NCI-H82 (cell line): ENCODE measurements at regions not wholly inside any gene's neighbourhood (a gene's known extent, or its start where the extent isn't known, plus 50 kb on each side); places are given as distances from the start of the nearest gene placed in this dataset.

Experiments used
- DNase-seq: peaks from one replicate; lab custom pipeline; 2025; lab: John Stamatoyannopoulos, UW

- no peak for DNase-seq
Observed at GRCh38 chr11:127412234-127412633, 411.7 kb upstream of the KIRREL3 start.

GRCh38 chr11:127411283-127411682 lies 410.7 kb upstream of the KIRREL3 start:
- no peak for DNase-seq

DNA sequence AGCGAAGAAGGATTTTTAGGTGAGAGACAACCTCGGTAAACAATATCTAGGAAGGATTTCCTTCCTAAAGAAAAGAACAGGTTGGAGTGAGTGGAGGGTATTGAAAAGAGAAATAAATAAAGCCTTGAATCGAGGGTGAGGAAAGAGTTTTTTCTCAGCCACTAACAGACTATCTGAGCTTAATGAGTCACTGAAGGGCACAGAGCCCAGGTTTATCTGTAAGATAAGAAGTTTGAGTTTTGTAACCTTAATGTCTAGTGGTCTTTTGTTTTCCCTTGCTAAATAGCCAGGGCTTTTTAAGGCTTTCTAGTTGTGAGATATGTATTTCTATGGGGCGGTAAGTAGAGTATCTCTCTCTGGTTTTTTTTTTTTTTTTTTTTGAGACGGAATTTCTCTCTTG lies 394.5 kb upstream of the KIRREL3 start:
- DNase-seq, result no peak

GRCh38 chr11:127393460-127393997 lies 393.0 kb upstream of the KIRREL3 start:
- no peak for DNase-seq

- DNase-seq, result peak; percentile 57
Observed at GRCh38 chr11:127392575-127392974, 392.0 kb upstream of the KIRREL3 start.

- peak; percentile 64 for DNase-seq
Observed at GRCh38 chr11:127390465-127390864, 389.9 kb upstream of the KIRREL3 start.

- peak; percentile 62 for DNase-seq
Observed at GRCh38 chr11:127385071-127385470, 384.5 kb upstream of the KIRREL3 start.

GRCh38 chr11:127383026-127383425 lies 382.5 kb upstream of the KIRREL3 start:
- no peak for DNase-seq

GRCh38 chr11:127381247-127381646 lies 380.7 kb upstream of the KIRREL3 start:
- no peak for DNase-seq

GRCh38 chr11:127379686-127380085 lies 379.1 kb upstream of the KIRREL3 start:
- DNase-seq, result no peak

GRCh38 chr11:127376301-127376700 lies 375.7 kb upstream of the KIRREL3 start:
- DNase-seq, result no peak

DNA sequence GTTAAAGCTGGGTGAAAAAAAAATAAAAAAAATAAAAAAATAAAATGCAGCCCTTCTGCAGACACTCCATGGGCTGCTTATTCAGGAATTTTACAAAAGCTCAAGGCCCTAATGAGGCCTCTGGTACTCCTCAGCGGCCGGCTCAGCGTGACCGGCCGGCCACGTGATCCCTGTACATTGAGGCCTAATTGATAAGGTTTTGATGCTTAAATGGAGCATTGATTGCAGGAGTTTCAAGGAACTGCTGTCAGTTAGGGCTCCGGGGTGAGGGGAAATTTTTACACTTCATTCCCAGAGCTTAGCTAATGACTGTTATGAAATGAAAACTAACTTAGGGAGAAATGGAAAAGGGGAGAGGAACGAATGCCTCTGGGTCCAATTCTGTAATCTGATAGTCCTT lies 368.8 kb upstream of the KIRREL3 start:
- DNase-seq, result no peak

DNA sequence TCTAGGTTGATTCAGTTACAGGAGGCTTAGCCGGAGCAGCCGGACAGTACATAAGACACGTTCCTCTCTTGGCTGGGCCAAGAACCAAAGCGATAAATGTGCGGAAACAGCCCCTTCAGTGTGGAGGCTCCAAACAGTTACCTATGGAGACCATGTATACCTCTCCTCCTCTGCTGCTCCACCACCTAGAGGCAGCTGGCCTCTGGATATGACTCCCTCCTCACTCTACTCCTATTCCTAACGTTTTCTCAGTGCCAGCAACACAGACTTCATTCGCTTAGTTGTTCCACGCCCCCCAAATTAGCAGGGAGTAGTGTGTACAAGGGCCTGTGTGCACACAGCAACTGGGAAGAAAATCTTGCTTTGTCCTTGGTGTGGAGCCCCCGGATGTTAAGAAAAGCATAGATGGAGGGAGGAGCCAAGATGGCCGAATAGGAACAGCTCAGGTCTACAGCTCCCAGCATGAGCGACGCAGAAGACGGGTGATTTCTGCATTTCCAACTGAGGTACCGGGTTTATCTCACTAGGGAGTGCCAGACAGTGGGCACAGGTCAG lies 362.3 kb upstream of the KIRREL3 start:
- DNase-seq, result no peak

GRCh38 chr11:127358160-127358559 lies 357.6 kb upstream of the KIRREL3 start:
- no peak for DNase-seq

- no peak for DNase-seq
Observed at GRCh38 chr11:127350476-127350875, 349.9 kb upstream of the KIRREL3 start.

DNA sequence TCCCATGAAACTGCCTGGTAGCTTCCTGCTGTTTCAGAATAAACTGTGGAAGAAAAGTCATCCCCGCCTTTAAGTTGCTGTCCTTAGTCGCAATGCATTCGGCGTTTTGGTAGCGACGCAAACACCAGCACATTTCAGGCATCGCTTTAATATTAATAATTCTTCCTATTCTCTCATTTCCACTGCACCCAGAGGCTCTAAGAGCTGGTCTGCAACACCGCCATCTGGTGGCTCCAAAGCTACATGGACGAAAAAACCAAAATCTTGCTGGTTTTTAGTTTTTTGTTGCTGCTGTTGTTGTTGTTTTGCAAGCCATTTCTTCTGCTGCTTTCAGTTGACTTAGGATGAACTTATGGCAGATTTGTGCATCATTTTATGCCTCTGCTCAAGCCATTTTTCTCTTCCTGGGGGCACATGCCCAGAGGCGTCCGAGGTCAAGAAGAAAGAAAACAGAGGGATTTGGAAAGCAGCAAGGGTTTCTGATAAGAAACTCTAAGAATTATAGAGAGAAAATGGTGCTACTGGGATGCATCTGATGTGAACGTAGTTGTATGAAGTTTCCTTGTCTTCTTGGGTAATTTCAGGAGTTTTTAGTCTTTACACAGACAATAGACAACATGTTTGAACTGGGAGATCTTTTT lies 345.4 kb upstream of the KIRREL3 start:
- DNase-seq, result peak; percentile 54

DNA sequence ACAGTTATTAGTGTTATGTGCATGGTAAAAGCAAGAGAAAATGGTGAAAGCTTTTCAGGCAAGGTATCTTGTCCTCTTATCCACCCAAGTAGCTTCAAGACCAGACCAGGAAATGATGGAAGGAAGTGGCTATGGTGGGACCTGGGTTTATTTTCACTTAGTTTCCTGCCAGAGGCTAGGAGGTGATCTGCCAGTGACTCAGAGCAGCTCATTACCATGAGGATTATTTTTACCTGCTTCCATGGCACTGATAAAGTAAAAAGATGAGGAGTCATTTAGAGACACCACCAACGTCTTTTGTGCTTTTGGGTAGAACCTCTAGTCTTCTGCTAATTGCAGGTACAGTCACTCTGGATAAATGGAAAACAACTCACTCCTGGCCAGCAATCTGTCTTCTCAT lies 339.9 kb upstream of the KIRREL3 start:
- no peak for DNase-seq

GRCh38 chr11:127339376-127339775 lies 338.8 kb upstream of the KIRREL3 start:
- no peak for DNase-seq

DNA sequence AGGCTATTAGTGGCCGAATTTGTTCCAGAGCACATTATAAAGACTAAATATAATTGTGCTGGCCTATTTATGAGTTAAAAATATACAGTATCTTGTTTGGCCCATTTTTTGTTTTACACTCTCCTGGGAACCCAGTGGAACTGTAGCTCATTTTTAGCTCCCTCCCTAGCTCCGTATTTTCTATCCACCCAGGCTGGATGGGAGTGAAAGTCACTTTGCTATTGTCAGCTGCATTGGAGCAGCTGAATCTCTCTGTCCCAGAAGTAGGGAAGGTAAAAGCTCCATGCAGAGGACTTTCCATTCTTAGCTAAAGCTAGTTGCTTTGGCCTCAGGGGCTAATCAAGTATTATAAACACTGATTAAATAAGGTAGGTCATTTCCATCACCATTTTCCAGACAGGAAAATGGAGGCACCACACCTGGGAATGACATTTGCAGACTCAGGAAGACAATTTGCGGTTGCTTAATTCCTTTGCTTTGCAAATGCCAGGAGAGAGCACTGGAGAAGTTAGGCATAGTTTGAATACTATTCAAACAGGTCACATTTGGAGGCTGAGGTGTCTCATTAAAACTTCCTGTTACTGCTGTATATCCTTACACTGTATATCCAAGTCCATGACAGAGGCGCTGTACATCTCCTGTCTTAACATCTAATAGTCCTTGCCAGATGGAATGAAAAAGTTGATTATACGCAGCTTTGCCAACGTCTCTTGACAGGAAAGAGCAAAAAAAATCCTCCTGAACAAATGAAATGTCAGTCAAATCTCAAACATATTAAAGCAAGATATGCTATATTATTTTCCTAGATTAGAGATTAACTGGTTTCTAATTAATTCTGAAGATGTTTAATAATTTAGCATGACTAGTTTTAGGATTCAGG lies 338.1 kb upstream of the KIRREL3 start:
- DNase-seq, result no peak

DNA sequence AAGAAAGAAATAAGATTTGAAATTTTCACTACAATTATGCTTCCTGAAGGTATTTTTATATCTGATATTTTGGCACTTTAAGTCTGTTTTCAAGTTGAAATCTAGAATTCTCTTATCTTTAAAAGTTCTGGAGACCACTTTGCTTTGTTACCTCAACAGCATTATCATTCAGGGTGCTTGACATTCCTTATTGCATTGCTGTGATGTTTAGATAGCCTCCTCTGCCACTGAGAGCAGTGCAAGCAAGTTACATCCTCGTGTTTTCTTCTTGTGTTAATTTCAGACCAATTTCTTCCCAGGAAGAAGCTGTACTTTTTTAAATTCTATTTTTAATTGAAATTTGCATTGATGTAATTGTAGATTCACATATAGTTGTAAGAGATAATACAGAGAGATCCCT lies 333.9 kb upstream of the KIRREL3 start:
- DNase-seq, result no peak

DNA sequence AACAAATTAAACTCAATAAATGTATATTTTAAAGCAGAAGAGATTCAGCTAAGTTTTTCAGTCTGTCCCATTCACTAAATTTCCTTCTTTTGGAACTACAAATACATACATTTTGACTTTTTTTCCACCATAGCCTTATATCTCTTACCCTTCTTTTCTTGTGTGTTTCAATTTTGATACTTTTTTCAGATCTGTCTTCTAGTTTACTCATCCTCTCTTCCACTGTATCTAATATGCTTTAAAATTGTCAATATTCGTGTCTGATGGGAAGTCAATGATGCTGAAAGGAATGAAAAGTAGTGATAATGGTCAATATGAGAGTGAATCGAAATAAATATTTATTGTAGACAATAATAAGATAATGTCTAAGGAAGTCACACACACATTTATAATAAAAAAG lies 332.3 kb upstream of the KIRREL3 start:
- DNase-seq, result no peak

- DNase-seq, result no peak
Observed at GRCh38 chr11:127330044-127330443, 329.5 kb upstream of the KIRREL3 start.

DNA sequence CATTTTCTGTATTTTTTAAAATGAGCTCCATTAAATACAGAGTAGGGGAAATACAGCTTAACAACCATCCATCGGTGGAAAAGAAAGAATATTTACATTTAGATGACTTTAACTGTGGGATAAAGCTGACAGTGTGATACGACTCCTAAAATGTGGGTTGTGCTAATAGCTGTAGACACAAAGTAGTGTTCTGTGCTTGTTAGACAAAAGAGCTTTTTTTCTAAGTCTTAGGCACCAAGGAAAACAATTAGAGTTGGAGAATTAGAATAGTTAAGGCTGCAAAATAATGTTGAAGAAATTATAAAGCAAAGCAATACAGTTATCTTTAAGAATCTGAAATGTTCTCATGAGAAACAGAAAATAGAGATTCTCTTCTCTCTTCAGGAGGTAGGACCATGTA lies 307.7 kb upstream of the KIRREL3 start:
- no peak for DNase-seq
